H1 (cell line): ENCODE measurements at regions not wholly inside any gene's neighbourhood (a gene's known extent, or its start where the extent isn't known, plus 50 kb on each side); places are given as distances from the start of the nearest gene placed in this dataset.

Source experiments
- RAD21 ChIP-seq, 2 experiments: IDR thresholded peaks in 1 of 2; conservative IDR thresholded peaks in 1 of 2; 2 replicates each; pipeline ENCODE4 v1.6.1; 2011; ENCODE audit warnings: low read depth in 2 of 2, low read length in 2 of 2, improper control_type of control experiment in 1 of 2, inconsistent platforms in 1 of 2, mild to moderate bottlenecking in 1 of 2, moderate library complexity in 1 of 2

GRCh38 chr7:3240826-3241430 is 60.1 kb upstream of the SDK1 start (continued):
- TF ChIP-seq RAD21 (IDR thresholded peaks at IDR 0.05 in 1 of 2, conservative IDR thresholded peaks at IDR 0.05 in 1 of 2; ENCODE audit: low read depth in 2 of 2, low read length in 2 of 2): no peak
